BJ (cell line): ENCODE measurements at regions not wholly inside any gene's neighbourhood (a gene's known extent, or its start where the extent isn't known, plus 50 kb on each side); places are given as distances from the start of the nearest gene placed in this dataset.
"Not testable (repeated sequence)": the region's sequence is repeated elsewhere in the genome, so short reads cannot be mapped to it uniquely, and the experiment has no call there.

ENCODE experiments used
- CTCF ChIA-PET: fragments of 350-600 bp; formaldehyde crosslinking; extraction: SDS; loops from one replicate; lab custom pipeline; 2021; ENCODE audit warnings: antibody characterized with exemption, inconsistent platforms; lab: Yijun Ruan, JAX
- POLR2A ChIA-PET: fragments of 300-600 bp; sonication (Branson Sonifier 250); formaldehyde crosslinking; extraction: SDS; loops from one replicate; lab custom pipeline; 2021; ENCODE audit warnings: antibody characterized with exemption; lab: Charles Lee
- DNase-seq: peaks from one replicate; pipeline ENCODE4 v3.0.0-alpha.2; 2011; ENCODE audit warnings: low read depth
- H3K27me3 ChIP-seq: 2 replicates; pipeline ENCODE4 v1.6.0; 2011; ENCODE audit warnings: low read length; ENCODE audit not compliant: control insufficient read depth, insufficient read depth
- H3K36me3 ChIP-seq: 2 replicates; pipeline ENCODE4 v1.5.1; 2011; ENCODE audit warnings: low read length; ENCODE audit not compliant: control insufficient read depth, insufficient read depth
- H3K4me3 ChIP-seq: 2 replicates; pipeline ENCODE4 v1.5.1; 2011; ENCODE audit warnings: low read depth, mild to moderate bottlenecking, control low read depth, low read length
- TF ChIP-seq, protein P1 (sequence below): IDR thresholded peaks from 2 replicates; pipeline ENCODE4 v1.5.1; 2011; ENCODE audit warnings: low read depth, mild to moderate bottlenecking, control low read depth, inconsistent platforms, low read length, moderate library complexity; ENCODE audit not compliant: insufficient read depth

DNA sequence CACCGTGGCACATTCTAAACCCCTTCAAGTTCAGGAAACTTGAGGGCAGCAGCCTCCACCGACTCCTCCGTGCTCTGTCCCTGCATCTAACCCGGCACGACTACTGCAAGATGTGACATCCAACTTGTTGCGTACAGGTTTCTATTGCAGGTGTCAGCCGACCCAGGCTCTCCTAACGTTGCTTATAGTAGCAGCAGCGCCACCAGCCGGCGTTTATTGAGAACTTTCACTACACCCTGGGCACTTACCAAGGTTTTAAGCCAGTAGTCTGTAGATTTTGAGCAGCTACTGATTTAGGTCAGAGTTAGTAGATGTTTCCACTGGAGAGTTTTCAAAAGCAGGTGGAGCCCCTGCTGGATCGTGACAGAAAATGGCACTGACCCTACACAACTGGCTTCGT, 123.8 kb upstream of the PRKX start:
- H3K27me3 ChIP-seq, H3K4me3 ChIP-seq, DNase-seq, POLR2A ChIA-PET, CTCF ChIA-PET, H3K36me3 ChIP-seq: not testable (repeated sequence)

- H3K36me3 ChIP-seq, DNase-seq, H3K4me3 ChIP-seq, CTCF ChIA-PET, H3K27me3 ChIP-seq, POLR2A ChIA-PET: not testable (repeated sequence)
Observed at GRCh38 chrX:3833761-3834542, 120.5 kb upstream of the PRKX start.

GRCh38 chrX:3830020-3830419, 116.6 kb upstream of the PRKX start:
- DNase-seq, H3K4me3 ChIP-seq, H3K36me3 ChIP-seq, POLR2A ChIA-PET, H3K27me3 ChIP-seq, CTCF ChIA-PET: not testable (repeated sequence)

GRCh38 chrX:3829041-3829531, 115.6 kb upstream of the PRKX start:
- DNase-seq, H3K27me3 ChIP-seq, H3K4me3 ChIP-seq, CTCF ChIA-PET, POLR2A ChIA-PET, H3K36me3 ChIP-seq: not testable (repeated sequence)

GRCh38 chrX:3828378-3829040, 115.1 kb upstream of the PRKX start:
- H3K36me3 ChIP-seq, H3K4me3 ChIP-seq, CTCF ChIA-PET, DNase-seq, H3K27me3 ChIP-seq, POLR2A ChIA-PET: not testable (repeated sequence)

DNA sequence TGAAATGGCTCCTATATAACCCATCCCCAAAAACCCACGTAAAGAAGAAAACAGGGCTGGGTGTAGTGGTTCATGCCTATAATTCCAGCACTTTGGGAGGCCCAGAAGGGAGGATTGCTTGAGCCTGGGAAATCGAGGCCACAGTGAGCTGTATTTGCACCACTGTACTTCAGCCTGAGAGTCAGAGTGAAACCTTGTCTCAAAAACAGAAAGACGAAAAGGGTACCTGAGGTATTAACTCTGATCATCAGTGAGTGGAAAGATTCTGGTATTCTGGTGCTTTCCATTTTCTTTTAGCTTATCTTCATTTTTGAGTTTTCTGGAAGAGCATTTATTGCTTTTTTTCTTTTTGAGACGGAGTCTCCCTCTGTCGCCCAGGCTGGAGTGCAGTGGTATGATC, 110.6 kb upstream of the PRKX start:
- H3K4me3 ChIP-seq, DNase-seq, POLR2A ChIA-PET, H3K27me3 ChIP-seq, CTCF ChIA-PET, H3K36me3 ChIP-seq: not testable (repeated sequence)

DNA sequence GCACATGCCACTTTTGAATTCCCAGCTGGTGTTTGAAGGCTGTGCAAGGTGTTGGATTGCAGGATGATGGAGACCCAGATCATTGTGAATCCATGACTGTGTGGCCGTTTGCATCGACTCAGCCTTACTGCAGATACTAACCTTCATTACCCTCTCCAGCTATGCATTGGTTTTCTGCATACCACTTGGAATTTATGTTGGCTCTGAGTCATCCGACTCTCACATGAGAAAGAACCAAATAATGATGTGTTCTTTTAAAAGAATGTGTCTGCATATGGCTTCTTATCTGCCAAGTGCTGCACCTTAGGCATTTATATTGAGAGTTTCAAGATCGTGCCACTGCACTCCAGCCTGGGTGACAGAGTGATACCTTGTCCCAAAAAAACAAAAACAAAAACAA, 106.7 kb upstream of the PRKX start:
- ChIA-PET CTCF (no interaction called here), POLR2A (no interaction called here)
- H3K4me3 ChIP-seq: no peak overlapping the region
- no peaks in the 10 kb centered on the region for H3K36me3 ChIP-seq
- H3K27me3 ChIP-seq: no peaks in the 10 kb centered on the region
- peak; percentile 17 for DNase-seq
- TF ChIP-seq, protein P1, sequence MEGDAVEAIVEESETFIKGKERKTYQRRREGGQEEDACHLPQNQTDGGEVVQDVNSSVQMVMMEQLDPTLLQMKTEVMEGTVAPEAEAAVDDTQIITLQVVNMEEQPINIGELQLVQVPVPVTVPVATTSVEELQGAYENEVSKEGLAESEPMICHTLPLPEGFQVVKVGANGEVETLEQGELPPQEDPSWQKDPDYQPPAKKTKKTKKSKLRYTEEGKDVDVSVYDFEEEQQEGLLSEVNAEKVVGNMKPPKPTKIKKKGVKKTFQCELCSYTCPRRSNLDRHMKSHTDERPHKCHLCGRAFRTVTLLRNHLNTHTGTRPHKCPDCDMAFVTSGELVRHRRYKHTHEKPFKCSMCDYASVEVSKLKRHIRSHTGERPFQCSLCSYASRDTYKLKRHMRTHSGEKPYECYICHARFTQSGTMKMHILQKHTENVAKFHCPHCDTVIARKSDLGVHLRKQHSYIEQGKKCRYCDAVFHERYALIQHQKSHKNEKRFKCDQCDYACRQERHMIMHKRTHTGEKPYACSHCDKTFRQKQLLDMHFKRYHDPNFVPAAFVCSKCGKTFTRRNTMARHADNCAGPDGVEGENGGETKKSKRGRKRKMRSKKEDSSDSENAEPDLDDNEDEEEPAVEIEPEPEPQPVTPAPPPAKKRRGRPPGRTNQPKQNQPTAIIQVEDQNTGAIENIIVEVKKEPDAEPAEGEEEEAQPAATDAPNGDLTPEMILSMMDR: no peak

GRCh38 chrX:3817480-3817879, 104.0 kb upstream of the PRKX start:
- H3K27me3 ChIP-seq, H3K36me3 ChIP-seq, CTCF ChIA-PET, POLR2A ChIA-PET, DNase-seq, H3K4me3 ChIP-seq: not testable (repeated sequence)
